HG03196 (cell line): ENCODE measurements at regions not wholly inside any gene's neighbourhood (a gene's known extent, or its start where the extent isn't known, plus 50 kb on each side); places are given as distances from the start of the nearest gene placed in this dataset.
"Not testable (repeated sequence)": the region's sequence is repeated elsewhere in the genome, so short reads cannot be mapped to it uniquely, and the experiment has no call there.

Experiments used
- ATAC-seq: cut with Tn5 transposase; IDR thresholded peaks from one replicate; pipeline ENCODE4 v1.9.1; 2021; ENCODE audit not compliant: unreplicated experiment

- not testable (repeated sequence) for ATAC-seq
Observed at GRCh38 chr16:29138698-29139097, 153.8 kb downstream of the LAT start.

DNA sequence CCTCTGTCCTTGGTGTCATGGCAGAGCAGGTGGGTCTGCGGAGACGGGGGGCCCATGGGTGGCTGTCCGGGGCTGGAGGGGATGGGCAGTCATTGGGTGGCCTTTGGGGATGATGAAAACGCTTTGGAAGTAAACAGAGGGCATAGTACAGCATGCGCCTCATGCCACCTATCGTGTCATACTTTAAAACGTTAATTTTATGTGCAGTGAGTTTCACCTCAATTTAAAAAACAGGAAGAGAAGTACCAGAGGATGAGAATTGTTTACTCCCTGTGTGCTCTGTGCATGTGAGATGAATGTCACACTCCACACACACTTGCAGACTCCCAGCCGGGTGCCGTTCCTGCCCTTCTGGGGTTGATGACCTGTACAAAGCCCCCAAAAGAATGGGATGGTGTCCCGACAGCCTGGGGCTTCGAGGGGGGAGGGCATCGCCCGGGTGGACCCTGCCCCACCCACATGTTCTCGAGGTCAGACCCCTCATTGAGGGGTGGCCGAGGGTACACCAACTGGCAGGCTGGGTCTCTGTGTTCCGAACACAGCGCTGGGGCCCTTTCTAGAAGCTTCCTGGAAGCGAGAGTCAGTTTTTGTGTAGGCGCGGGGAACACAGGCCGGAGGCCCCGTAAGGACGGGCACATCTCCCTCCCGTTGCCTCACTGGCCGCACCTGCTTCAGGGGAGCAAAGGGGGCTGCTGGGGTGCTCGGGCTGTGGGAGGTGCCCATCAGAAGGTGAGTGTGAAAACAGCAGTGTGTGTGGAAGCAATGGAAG lies 153.2 kb downstream of the LAT start:
- not testable (repeated sequence) for ATAC-seq

DNA sequence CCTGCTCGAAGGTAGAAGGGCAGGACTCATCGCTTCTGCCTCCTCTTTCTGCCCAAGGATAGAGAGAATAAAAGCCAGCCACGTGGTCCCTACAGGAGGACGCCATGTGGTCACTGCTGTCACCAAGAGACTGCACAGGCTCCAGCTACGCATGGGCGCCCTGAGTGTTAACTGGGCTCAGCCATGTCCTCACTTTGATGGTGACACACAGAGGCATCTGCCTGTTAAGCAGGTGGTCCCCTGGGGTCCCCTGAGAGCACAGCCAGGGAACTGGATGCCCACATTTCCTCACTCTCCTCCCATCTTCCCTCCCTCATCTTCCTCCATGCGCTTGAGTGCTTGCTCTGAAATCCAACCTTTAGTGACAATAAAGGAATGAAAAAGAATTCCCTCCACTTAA lies 152.6 kb downstream of the LAT start:
- not testable (repeated sequence) for ATAC-seq

- ATAC-seq, result not testable (repeated sequence)
Observed at GRCh38 chr16:29136916-29137315, 152.1 kb downstream of the LAT start.

GRCh38 chr16:29136046-29136696 lies 151.3 kb downstream of the LAT start:
- ATAC-seq, result not testable (repeated sequence)

DNA sequence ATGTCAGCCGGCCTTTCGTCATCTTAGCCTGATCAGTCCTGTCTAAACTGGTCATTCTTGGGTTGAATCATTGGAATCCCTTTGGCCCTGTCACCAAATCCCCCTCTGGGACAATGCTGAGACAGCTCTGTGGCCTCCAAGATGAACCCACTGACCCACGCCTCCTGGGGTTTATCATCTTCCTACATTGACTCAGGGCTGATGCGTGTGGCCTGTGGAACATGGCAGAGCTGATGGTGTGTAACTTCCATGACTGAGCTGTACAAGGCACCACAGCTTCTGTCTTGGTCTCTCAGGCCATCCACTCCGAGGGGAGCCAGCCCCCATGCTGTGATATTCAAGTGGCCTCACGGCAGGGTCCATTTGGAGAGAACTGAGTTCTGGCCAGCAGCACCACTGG lies 150.2 kb downstream of the LAT start:
- not testable (repeated sequence) for ATAC-seq

GRCh38 chr16:29133681-29134430 lies 149.0 kb downstream of the LAT start:
- not testable (repeated sequence) for ATAC-seq

DNA sequence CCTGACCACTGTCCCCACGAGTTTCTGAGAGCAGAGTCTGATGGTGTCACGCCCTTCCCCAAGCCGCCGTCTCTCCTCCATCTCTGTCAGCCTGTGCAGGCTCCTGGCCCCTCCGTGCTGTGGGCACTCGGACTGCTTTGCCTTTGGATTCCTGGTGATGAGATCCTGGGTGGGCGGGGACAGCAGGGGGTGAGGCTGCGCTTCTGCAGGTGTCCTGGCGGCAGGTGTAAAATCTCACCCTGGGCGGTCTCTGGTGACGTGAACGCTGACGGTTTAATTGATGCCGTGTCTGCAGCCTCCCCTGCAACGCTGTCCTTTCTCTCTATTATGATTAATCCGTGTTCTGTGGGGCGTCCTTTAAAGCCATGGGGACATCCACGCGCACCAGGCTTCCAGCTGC lies 148.0 kb downstream of the LAT start:
- ATAC-seq, result not testable (repeated sequence)

DNA sequence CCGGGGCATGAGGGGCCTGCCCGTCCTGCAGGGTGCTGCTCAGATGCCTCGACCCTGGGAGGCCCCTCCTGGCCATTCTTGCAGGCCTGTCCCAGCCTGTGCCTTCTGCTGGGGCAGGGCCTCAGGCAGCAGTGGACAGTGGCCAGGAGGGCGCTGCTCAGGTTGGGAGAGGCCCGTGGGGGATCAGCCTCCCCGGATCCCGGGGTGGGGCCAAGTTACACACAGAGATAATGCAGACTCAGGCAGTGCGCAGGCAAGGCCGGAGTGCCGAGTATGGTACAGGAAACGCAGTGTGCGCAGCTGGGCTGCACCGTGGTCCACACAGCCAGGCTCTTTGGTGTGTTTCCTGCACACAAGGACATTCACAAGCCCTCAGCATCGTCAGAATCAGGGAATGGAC lies 147.6 kb downstream of the LAT start:
- not testable (repeated sequence) for ATAC-seq

DNA sequence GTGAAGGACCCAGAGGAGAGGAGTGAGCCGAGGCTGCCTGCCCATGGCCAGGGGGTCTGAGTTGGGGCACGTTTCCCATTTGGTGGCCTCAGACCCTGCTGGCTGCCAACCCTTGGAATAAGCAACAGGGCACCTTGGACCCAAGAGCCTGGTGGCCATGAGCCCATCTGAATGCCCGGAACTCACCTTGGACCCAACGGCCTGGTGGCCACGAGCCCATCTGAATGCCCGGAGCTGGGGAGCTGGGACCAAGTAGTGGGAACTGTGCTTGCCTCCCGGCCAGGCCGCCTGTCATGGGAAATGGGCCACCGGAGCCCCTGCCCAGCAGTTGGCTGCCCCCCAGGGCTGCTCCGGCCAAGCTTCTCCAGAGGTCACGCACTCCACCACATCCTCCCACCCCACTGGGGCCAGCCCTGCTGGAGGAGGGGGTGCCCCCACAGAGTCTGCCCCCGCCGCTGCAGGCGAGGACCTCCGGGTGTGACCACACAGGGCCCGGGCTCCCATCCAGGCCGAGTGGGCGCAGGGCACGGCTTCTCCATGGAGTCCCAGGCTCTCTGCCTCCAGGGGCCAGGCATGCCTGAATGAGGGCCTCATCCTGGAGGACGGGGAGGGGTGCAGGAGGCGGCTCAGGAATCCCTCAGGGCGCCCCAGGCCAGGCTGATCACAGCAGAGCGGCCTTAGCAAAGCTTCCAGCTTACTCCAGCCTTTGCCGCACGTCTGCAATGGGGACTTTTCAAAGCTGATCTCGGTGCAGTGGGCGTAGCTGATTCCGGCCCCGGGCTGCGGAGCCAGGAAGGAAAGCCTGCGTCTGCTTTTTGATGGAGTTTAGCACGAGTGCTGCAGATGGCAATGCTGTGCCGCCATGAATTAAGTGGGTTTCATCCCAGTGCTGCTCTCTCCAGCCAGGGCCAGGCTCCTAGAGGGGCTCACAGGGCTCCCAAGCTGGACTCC lies 146.3 kb downstream of the LAT start:
- ATAC-seq, result not testable (repeated sequence)

- ATAC-seq, result not testable (repeated sequence)
Observed at GRCh38 chr16:29130131-29130711, 145.4 kb downstream of the LAT start.

- not testable (repeated sequence) for ATAC-seq
Observed at GRCh38 chr16:29129458-29130038, 144.7 kb downstream of the LAT start.

- not testable (repeated sequence) for ATAC-seq
Observed at GRCh38 chr16:29128732-29129457, 144.0 kb downstream of the LAT start.

- not testable (repeated sequence) for ATAC-seq
Observed at GRCh38 chr16:29127806-29128420, 143.1 kb downstream of the LAT start.

DNA sequence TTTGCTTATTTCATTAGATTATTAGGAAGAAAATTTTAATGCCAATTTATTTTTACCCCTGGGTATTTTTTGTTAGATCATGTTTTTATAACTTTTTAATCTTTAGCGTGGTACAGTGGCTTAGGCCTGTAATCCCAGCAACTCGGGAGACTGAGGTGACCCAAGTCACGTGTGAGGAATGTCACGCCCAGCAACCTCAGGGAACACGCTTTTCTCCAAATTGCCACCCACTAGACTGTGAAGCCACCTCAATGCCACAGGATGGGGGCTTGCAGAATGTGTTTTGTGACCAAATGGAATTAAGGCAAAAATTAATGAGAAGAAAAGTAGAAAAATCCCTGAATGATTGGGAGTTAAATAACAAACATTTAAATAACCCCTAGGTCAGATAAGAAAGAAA lies 141.8 kb downstream of the LAT start:
- no peak for ATAC-seq

- ATAC-seq, result no peak
Observed at GRCh38 chr16:29126057-29126494, 141.2 kb downstream of the LAT start.

DNA sequence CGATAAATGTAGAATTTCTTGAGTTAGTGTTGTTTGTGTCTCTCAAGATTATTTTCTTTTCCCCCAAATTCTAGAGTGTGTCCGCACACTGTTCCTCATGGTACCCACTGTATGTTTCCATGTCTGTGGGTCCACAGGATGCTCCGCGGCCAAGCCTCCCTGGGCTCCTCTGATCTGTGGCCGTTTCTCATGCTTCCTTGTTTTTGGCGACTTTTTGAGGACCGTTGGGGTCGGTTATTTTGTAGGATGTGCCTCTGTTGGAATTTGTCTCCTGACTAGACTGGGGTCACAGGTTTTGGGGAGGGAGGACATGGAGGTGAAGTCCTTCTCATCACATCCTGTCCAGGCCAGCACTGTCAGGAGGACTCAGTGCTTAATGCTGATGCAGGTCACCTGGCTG lies 140.0 kb downstream of the LAT start:
- ATAC-seq, result no peak

GRCh38 chr16:29124162-29124561 lies 139.3 kb downstream of the LAT start:
- ATAC-seq, result not testable (repeated sequence)

DNA sequence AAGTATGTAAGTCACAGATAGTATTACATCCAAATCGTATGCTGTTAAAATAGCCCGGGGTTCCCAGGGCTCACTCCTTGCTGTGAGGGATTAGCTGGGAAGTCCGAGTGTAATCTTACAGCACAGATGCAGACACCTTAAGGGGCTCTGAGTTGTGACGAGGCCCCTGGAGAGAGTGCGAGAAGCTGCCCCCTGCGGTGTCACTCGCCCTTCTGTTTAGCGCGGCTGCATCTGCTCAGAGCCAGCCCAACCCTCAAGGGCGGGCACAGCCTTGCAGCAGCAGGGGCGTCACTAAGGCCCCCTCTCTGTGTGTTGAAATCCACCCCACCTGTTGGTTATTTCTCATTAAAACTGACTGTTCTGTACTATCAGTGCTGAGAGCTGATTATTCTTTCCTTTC lies 135.8 kb downstream of the LAT start:
- ATAC-seq, result not testable (repeated sequence)
